Ovary (tissue), 3 donors: ENCODE measurements at regions not wholly inside any gene's neighbourhood (a gene's known extent, or its start where the extent isn't known, plus 50 kb on each side); places are given as distances from the start of the nearest gene placed in this dataset.

Experiments used
- CTCF ChIP-seq, 3 donors: fragments of 450-650 bp in 2 of 3; fragments of 200-600 bp in 1 of 3; IDR thresholded peaks; one replicate each; pipeline versions ENCODE4 v1.5.1 to v1.8.0; 2016 to 2022; ENCODE audit warnings: antibody characterized with exemption in 3 of 3, mild to moderate bottlenecking in 1 of 3
- EP300 ChIP-seq: sonication (generic); formaldehyde crosslinking; IDR thresholded peaks from one replicate; pipeline ENCODE4 v1.6.1; 2017; ENCODE audit warnings: antibody characterized with exemption
- POLR2A ChIP-seq: fragments of 450-650 bp; IDR thresholded peaks from one replicate; pipeline ENCODE4 v1.6.1; 2017; ENCODE audit warnings: antibody characterized with exemption, mild to moderate bottlenecking, moderate library complexity
- donor health status: DM: no; HTN: no; CAD: no.

GRCh38 chr12:115898670-115899069, 378.8 kb downstream of the MED13L start:
- TF ChIP-seq CTCF (IDR thresholded peaks at IDR 0.05) (no peak), POLR2A (no peak), EP300 (no peak)
